MCF 10A (cell line): ENCODE measurements at regions not wholly inside any gene's neighbourhood (a gene's known extent, or its start where the extent isn't known, plus 50 kb on each side); places are given as distances from the start of the nearest gene placed in this dataset.

ENCODE experiments used
- BruUV-seq: library from RNA; stranded (reverse); fragments of 400-500 nt; replicated peaks from 2 replicates; lab custom pipeline; 2021; lab: Mats Ljungman, UMichigan
- CTCF ChIA-PET: fragments of 300-600 bp; sonication (Branson Sonifier 250); formaldehyde crosslinking; extraction: SDS; loops from one replicate; lab custom pipeline; 2021; ENCODE audit warnings: antibody characterized with exemption, inconsistent platforms; lab: Yijun Ruan, JAX
- POLR2A ChIA-PET: fragments of 300-600, 350-650 bp; sonication (Branson Sonifier 250); formaldehyde crosslinking; extraction: SDS; loops from one replicate; lab custom pipeline; 2020; ENCODE audit warnings: antibody characterized with exemption, inconsistent platforms; lab: Yijun Ruan, JAX
- DNase-seq: peaks from one replicate; pipeline ENCODE4 v3.0.0-alpha.2; 2018; ENCODE audit not compliant: unreplicated experiment
- H3K27ac Mint-ChIP-seq: one replicate; pipeline ENCODE4 v1.8.0; 2022; ENCODE audit warnings: mild to moderate bottlenecking, low read depth, mixed read lengths; ENCODE audit not compliant: unreplicated experiment
- H3K27me3 Mint-ChIP-seq: one replicate; pipeline ENCODE4 v1.8.0; 2022; ENCODE audit warnings: mixed read lengths; ENCODE audit not compliant: insufficient read depth, unreplicated experiment
- H3K36me3 Mint-ChIP-seq: one replicate; pipeline ENCODE4 v1.8.0; 2022; ENCODE audit warnings: mild to moderate bottlenecking, moderate library complexity, mixed read lengths; ENCODE audit not compliant: insufficient read depth, unreplicated experiment
- H3K4me1 Mint-ChIP-seq: one replicate; pipeline ENCODE4 v1.8.0; 2022; ENCODE audit warnings: mixed read lengths; ENCODE audit not compliant: insufficient read depth, unreplicated experiment
- H3K4me3 Mint-ChIP-seq: one replicate; pipeline ENCODE4 v1.8.0; 2022; ENCODE audit warnings: mild to moderate bottlenecking, moderate library complexity, mixed read lengths; ENCODE audit not compliant: unreplicated experiment
- H3K9me3 Mint-ChIP-seq: one replicate; pipeline ENCODE4 v1.8.0; 2022; ENCODE audit warnings: mixed read lengths; ENCODE audit not compliant: unreplicated experiment
- intact Hi-C: fragments of 100-400 bp; cut with micrococcal nuclease; formaldehyde crosslinking; loops from 2 replicates; pipeline ENCODE4 v1.14.1; 2022
- TF ChIP-seq, protein P1 (sequence below): fragments of 200-600 bp; IDR thresholded peaks from one replicate; pipeline ENCODE4 v1.8.0; 2022; ENCODE audit warnings: antibody characterized with exemption, mild to moderate bottlenecking; ENCODE audit not compliant: unreplicated experiment

DNA sequence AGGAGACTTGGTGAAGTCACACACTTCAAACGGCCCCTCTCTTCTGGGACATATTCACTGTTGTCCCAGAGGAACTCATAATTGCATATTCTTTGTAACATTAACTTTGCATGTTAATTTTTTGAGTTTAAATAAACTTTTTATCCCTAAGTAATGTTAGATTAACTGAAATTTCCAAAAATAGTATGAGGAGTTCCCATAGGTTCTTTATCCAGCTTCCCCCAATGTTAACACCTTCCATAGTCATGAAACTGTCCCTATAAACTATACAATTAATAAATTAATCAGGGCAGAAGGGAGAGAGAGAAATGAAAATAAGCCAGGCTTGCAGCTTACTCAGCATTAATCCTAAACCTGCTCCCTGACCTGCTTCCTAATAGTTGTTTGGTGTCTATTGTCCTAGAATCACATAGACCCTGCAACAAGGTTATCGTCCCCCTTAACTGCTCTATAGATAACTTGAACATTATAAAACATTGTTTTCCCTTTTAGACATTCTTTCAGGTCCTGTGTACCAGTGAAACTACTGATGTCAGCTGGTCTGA lies 589.8 kb upstream of the CDH5 start:
- peaks cover 29% of the 10 kb centered on the region for H3K9me3 Mint-ChIP-seq
- POLR2A ChIA-PET = no interaction called here
- no peaks in the 10 kb centered on the region for H3K36me3 Mint-ChIP-seq

GRCh38 chr16:65775829-65776228 lies 590.7 kb upstream of the CDH5 start:
- CTCF ChIA-PET = no interaction called here
- POLR2A ChIA-PET = no interaction called here
- no peaks in the 10 kb centered on the region for H3K4me1 Mint-ChIP-seq

More for the DNA sequence above, 589.8 kb upstream of the CDH5 start:
- CTCF ChIA-PET = no interaction called here
- TF ChIP-seq, protein P1, sequence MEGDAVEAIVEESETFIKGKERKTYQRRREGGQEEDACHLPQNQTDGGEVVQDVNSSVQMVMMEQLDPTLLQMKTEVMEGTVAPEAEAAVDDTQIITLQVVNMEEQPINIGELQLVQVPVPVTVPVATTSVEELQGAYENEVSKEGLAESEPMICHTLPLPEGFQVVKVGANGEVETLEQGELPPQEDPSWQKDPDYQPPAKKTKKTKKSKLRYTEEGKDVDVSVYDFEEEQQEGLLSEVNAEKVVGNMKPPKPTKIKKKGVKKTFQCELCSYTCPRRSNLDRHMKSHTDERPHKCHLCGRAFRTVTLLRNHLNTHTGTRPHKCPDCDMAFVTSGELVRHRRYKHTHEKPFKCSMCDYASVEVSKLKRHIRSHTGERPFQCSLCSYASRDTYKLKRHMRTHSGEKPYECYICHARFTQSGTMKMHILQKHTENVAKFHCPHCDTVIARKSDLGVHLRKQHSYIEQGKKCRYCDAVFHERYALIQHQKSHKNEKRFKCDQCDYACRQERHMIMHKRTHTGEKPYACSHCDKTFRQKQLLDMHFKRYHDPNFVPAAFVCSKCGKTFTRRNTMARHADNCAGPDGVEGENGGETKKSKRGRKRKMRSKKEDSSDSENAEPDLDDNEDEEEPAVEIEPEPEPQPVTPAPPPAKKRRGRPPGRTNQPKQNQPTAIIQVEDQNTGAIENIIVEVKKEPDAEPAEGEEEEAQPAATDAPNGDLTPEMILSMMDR = no peak
- Mint-ChIP-seq H3K27me3 (no peaks in the 10 kb centered on the region), H3K4me1 (no peaks in the 10 kb centered on the region), H3K4me3 (no peak overlapping the region), H3K27ac (no peak overlapping the region)
- intact Hi-C loops = no loop called here
- DNase-seq = no peak
- BruUV-seq = no TSS peak

GRCh38 chr16:65774350-65774749 lies 592.1 kb upstream of the CDH5 start:
- H3K4me1 Mint-ChIP-seq = no peaks in the 10 kb centered on the region
- no TSS peak for BruUV-seq
- intact Hi-C loops = no loop called here
- no peak overlapping the region for H3K4me3 Mint-ChIP-seq
- H3K36me3 Mint-ChIP-seq = no peaks in the 10 kb centered on the region
- ChIA-PET POLR2A (no interaction called here), CTCF (interaction anchor here (0.6 kb wide), 1 partner anchor 65 kb away, joined by 3 read pairs; no protein-coding TSS in a partner anchor)
- TF ChIP-seq, protein P1 = no peak
- no peak overlapping the region for H3K27ac Mint-ChIP-seq
- no peak for DNase-seq
- peaks cover 38% of the 10 kb centered on the region for H3K9me3 Mint-ChIP-seq
- no peaks in the 10 kb centered on the region for H3K27me3 Mint-ChIP-seq

More at GRCh38 chr16:65775829-65776228, 590.7 kb upstream of the CDH5 start:
- no peaks in the 10 kb centered on the region for H3K36me3 Mint-ChIP-seq
- peaks cover 34% of the 10 kb centered on the region for H3K9me3 Mint-ChIP-seq
- DNase-seq = no peak
- no peak overlapping the region for H3K27ac Mint-ChIP-seq
- no peak overlapping the region for H3K4me3 Mint-ChIP-seq
- TF ChIP-seq, protein P1 = no peak
- no peaks in the 10 kb centered on the region for H3K27me3 Mint-ChIP-seq
- intact Hi-C loops = no loop called here
- no TSS peak for BruUV-seq

DNA sequence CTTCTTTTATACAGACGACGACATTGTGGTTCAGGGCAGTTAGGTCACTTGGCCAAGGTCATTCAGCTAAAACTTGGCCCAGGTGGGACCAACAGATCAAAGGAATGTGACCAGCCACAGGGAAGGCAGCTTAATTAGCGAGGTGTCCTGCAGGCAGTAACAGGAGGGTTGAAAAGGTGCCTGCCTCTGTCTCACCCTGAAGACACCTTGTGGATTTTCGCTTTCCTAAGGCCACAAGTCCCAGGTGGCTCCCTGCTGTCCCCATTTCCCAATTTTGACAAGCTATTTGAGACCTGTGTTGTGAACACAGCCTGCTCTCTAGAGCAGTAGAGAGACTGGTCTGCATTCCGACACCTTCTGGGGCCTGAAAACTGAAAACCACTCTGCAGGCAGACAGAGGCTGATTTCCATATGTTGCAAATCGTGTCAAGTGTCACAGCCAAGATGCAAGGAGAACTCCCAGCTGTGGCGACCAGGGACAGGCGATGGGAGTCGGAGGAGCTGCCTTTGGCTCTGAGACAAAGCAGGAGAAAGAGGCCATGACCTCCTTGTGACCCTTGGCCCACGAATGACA lies 593.1 kb upstream of the CDH5 start:
- H3K27me3 Mint-ChIP-seq = no peaks in the 10 kb centered on the region
- CTCF ChIA-PET = no interaction called here
- POLR2A ChIA-PET = no interaction called here

More for the DNA sequence above, 593.1 kb upstream of the CDH5 start:
- BruUV-seq = no TSS peak
- Mint-ChIP-seq H3K4me1 (no peaks in the 10 kb centered on the region), H3K9me3 (peaks cover 48% of the 10 kb centered on the region), H3K4me3 (no peak overlapping the region), H3K36me3 (no peaks in the 10 kb centered on the region), H3K27ac (no peak overlapping the region)
- TF ChIP-seq, protein P1 = no peak
- intact Hi-C loops = no loop called here
- DNase-seq = no peak
